ENCODE measurements at regions not wholly inside any gene's neighbourhood (a gene's known extent, or its start where the extent isn't known, plus 50 kb on each side); places are given as distances from the start of the nearest gene placed in this dataset.

GRCh38 chr18:77405096-77405495 is 155.4 kb downstream of the GALR1 start:
- TF ChIP-seq POLR2A (IDR thresholded peaks at IDR 0.05) = no peak
- no peak for TF ChIP-seq CTCF (IDR thresholded peaks at IDR 0.05)
